HG02610 (cell line): ENCODE measurements at regions not wholly inside any gene's neighbourhood (a gene's known extent, or its start where the extent isn't known, plus 50 kb on each side); places are given as distances from the start of the nearest gene placed in this dataset.

Source experiments
- ATAC-seq: cut with Tn5 transposase; IDR thresholded peaks from one replicate; pipeline ENCODE4 v1.9.1; 2021; ENCODE audit warnings: mild to moderate bottlenecking, moderate library complexity; ENCODE audit not compliant: unreplicated experiment

DNA sequence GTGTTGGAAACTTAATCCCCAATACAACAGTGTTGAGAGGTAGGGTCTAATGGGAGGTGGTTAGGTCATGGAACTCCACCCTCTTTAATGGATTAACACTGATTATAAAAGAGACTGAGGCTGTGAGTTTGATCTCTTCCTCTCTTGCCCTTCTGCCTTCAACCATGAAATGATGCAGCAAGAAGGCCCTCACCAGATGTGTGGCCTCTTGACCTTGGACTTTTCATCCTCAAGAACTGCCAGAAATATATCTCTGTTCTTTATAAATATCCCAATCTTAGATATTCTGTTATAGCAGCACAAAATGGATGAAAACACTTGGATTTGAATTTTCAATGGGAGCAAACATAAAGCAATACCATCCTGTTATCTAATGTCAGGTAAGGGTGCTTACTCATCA is 67.6 kb downstream of the NMUR2 start:
- no peak for ATAC-seq

DNA sequence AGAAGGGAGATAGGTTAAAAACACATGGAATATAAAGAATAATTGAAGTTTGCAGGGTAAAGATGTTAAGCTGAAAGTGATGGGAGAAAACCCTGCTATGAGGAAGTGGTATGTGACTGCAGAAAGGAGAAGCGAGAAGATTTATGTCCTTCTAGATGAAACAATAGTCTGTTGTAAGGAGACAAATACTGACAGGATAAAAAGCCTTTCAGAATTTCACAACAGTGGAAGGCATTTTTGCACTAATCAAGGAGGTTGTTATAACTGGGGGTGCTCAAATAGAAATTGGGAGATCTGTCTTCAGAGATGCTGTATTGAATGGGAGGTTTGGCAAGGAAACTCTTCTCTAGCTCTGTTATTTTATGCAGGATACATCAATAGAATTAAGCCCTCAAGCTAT is 69.6 kb downstream of the NMUR2 start:
- ATAC-seq = no peak

DNA sequence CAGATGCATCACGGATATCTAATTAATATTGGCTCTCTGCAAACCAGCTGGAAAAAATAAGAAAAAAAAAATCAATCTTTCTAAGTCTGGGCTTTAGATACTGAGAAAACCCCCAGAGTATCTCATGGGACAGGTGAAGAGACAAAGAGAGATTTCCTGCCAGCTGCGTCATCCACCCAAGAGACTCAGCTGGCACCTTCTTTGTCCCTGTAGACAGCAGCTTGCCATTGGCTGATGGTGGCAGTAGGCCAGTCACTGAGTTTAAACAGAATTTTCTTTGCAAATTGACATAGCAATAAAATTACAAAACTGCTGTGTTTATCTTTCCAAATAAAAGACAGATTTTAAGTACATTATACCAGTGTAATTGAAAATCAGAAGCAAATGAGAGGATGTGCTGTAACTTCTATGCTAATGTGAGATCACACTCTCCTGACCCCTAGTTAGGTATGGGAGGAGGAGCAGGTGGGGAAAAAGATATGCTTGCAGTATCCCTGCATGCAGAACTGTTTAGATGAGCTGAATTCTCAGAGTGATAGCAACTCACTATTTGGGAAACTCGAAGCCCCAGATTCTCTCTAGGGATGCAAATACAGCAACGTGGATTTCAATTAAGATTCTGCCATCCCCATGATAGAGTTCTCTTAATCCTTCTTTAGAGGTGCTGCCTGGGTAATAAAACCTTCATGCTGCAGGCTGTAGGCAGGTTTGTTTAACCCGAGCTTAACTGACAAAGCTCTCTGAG is 72.2 kb downstream of the NMUR2 start:
- no peak for ATAC-seq

DNA sequence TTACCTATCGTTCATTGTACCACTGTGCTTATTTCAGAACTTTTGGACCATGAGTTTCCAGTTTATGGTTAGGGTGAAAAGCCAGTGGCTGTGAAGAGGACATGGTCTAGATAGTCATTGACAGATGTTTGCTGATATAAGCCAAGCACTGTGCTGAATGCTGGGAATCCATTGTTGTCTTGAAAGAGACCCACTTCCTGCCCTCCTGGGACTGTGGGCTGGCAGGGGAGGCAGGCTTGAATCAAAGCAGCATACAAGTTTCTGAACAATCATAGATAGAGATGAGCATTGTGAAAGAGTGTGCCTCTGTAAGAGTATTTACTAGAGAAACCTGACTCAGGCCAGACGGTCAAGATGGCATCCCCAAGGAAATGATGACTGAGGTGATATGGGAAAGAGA is 73.4 kb downstream of the NMUR2 start:
- ATAC-seq = no peak

DNA sequence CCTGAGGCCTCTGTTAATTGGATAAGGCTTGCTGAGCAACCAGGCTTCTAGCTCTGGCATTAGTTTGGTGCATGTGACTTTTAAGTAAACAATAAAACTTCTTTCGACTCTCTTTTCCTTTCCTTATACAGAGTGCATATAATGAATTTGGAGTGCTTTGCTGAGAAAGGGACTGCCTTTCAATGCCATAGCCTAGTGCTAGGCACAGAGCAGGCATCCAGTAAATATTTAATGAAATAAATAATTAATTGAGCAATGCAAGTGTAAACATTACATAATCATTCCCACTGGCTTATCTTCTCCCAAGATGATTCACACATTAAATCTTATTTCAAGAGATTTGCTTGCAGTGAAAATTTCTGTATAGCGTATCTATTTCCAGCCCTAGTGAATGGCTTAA is 74.1 kb downstream of the NMUR2 start:
- ATAC-seq = no peak

DNA sequence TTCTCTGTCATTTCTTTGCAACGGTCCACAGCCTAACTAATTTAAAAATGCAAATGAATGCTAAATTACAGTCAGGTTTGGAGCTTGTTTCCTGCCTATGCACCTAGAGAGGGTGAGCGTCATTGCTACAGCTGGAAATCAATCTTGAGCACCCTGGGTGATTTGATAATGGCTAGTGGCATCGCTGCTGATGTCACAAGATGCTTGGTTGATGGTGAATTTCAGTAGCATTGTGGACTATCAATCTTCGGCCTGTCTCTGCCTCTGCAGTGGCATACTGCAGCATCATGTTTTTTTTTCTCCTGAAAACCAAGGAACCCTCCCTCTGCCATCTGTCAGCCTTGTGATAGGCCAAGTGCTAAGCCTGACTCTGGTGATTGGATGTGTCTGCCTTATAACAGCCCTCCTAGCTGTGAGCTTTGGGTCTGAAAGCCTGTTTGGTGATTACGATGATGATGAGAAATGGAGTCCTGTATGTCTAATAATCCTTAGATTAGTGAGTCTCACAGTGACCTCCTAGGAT is 75.3 kb downstream of the NMUR2 start:
- ATAC-seq = no peak

DNA sequence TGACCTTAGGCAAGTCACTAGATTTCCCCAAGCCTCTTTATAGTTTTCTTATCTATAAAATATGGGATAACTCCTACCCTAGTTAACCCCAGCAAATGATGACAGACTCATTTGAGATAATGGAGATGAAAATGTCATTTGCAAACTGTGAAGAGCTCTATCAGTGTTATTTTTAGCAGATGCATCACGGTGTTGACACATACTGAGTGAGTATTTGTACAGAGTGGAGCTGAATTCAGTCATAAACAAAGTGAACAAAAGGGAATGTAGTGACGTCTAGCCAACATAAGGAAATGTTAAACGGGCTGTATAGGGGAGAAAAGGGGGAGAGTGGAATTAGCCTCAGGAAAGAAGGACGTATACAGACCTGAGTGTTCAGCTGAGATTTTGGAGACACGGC is 75.9 kb downstream of the NMUR2 start:
- no peak for ATAC-seq

DNA sequence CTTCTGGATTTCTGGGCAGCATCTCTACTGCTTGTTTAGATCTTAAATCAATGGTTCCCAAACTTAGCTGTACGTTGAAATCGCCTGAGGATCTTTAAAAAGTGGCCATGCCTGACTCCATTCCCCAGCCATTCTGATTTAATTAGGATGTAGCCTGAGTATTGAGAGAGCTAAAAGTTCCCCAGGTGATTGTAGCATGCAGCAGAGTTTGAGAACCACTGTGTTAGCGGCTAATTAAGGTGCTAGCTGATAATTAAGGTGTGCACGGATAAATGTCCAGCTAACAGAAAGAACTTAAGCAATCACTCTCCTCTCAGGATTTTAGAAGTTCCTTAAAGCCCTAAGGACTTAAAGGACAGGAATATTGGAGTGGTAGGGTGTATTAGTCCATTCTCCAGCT is 89.1 kb downstream of the NMUR2 start:
- ATAC-seq = no peak

DNA sequence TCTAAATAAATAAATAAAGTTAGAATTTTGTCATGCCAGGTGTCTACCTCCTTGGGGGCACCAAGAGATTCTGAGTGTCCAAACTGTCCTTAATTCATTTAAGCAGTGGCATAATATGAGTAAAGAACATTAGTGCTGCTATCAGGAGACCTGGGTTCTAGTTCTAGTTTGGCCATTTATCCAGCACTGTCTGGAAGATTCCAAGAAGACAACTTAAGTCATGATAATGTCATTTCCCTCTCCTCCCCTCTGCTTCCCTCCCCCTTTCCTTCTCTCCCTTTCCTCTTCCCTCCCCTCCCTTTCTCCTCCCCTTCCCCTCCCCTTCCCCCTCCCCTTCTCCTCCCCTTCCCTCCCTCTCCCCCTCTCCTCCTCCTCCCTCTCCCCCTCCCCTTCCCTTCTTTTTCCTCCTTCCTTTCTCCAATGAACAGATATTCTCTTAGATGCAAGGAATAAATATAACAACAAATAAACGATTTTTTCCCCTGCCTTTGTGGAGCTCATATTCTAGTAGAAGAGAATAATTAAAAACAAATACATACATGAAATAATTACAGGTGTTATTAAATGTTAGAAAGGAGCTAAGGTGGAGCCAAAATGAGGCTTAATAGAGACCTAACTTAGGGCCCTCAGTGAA is 90.8 kb downstream of the NMUR2 start:
- ATAC-seq = no peak

DNA sequence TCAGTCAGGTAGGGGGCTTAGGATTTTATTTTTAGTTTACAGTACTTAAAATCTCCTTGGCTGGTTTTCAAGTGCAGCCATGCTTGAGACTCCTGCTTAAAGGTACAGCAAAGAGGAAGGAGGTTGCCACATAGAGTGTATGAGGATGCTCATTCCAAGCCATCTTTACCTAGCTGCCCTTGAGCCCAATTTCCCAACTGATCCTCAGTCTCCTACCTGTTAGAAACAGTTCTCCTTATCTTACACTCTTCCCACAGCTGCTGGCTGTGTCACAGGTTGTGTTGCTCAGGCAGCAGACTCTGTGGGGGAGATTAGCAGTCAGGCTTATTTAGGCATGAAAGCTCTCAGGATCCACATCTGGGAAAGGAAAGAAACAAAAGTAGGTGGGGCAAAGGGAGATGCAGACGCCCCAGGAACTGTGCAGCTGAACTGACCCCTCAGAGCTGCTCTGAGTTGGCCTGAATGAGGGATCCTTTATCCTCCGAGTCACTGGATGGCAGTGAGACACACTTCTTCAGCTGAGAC is 95.1 kb downstream of the NMUR2 start:
- no peak for ATAC-seq

DNA sequence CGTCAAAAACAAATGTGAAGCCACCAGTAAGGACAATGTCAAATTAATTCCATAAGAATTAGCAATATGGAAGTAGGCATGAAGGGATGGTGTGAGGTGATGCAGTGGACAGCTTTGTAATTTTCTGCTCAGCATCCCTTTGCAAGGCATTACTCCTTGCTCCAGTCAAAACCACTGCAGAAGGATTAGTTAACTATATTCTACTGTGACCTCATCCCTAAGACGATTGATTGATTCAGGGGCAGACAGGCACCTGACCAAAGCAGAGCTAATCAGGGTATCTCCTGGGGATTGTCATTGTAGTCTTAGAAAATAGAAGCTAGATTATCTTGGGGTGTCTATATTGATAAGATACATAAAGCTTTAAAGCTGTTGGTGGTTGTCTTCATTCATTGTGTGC is 98.7 kb downstream of the NMUR2 start:
- no peak for ATAC-seq

DNA sequence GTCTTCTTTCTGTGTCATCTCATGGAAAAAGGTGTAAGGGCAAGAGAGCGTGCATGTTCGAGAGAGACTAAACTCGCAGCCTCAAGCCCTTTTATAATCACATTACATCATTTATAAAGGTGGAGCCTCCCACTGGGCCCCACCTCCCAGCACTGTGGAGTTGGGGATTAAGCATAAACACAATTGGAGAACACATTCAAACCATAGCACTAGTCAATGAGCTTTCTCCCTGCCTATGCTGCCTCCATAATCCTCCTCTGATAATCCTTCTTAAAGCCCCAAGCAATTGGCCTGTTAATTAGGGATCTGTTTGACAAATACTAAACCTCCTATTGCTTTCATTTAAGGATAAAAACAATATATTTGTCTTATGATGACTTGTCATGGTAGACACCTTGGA is 99.6 kb downstream of the NMUR2 start:
- ATAC-seq = no peak

DNA sequence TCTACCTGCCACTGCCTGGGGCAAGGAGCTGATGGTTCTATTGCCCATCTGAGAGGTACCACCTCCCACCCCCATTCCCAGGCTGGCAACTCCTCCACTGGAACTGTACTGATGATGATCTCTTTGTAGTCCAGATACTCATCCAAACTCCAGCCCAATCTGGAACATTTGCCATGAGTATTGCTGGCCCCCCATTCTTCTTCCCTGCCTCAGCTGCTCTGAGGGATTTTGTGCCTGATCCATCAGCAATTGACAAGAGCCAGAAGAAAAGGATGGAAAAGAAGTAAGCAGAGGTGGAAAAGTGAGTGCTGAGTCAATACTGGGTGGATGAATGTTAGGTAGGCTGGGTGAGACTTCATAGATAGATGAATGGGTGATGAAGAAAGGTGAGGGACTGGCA is 101.2 kb downstream of the NMUR2 start:
- no peak for ATAC-seq

DNA sequence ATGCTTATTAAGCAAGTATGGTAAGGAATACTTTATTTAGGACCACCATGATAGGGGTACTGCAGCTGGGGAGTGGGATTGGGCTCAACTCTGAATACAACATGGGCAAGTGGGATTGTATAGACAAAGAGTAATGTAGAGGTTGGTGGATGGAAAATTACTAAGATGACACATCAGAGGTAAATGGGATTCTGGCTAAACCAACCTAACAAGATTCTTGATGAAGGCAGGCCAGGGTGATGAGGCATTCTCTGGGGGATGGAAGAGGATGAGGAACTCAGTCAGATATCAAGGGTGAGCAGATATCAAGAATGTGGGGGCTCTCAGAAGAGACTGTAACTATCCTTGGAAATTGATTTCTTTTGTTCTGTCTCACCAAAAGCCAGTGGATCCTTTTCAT is 107.2 kb downstream of the NMUR2 start:
- ATAC-seq = no peak

DNA sequence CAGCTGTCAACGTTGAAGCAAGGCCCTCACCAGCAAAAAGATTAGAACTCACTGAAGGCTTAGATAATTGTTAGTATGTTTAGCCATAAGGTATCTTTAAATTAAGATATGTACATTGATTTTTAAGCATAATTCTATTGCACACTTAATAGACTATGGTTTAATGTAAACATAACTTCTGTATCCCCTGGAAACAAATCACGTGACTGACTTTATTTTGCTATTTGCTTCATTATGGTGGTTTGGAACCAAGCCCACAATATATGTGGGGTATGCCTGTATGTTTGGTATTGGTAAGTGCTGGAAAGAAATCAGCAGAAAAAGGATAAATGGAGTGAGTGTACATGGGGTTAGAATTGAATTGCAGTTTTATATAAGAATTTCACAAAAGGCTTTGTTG is 111.9 kb downstream of the NMUR2 start:
- no peak for ATAC-seq

DNA sequence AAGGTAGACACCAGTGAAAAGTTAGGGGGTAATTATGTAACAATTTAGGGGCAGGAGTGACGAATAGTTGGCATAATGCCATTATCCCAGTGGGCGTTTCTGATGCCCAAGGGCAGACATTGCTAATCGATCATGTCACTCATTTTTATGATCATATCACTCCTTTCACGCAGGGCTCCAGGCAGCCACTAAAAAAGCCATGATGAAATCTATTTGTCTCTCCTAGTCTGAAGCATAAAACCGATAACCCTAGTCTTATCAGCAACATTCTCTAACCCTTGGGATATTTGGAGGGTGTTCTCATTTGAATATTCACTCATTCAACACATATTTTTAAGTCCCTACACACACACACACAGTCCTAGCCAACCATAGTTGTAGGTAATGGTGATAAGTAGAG is 114.9 kb downstream of the NMUR2 start:
- no peak for ATAC-seq

DNA sequence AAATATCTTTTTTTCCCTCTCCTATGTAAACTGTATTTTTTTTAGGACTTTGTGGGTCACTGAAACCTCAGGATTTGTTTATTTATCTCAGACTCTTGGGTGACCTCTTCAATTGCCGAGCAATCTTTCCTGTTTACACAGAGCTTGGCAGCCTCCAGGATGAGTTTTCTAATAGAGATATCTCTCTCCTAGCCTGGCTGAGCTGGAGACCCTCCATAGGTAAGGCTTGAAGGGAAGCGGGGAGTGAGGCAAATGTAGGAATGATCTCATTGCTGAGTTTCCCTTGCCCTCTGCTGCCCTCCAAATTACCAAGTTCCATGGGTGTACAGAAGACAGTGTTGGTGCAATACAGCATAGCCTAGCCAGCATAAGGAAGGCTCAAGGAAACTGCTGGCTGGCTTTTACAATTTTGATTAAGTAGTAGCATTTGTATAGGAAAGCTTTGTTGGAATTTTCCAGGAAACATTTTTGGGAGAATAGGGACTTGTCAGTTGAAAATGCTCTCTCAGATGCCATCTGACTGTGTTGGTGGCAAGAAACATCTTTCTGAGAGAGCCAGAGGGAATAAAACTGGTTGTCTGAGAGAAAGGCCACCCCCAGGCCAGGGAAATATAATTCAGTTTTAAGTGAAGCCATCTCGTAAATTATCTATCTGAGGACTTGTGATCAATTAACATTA is 116.0 kb downstream of the NMUR2 start:
- no peak for ATAC-seq

DNA sequence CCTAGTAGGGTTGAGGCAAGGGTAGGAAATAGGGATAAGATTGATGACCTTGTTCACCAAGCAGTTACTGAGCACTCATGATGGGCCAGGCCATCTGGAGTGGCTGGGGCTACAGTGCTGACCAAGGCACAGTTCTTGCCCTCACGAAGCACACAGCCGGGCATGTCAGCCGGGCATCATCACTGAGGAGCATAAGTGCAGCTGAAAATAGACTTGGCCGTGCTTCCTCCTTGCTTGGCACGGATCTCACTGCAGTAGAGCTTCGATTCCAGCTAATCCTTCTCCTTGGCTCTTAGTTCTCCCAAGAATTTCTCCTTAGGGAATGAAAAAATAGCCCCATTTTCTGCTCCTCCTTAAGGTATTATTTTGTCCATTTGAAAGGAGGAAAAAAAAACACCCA is 116.6 kb downstream of the NMUR2 start:
- ATAC-seq = no peak

DNA sequence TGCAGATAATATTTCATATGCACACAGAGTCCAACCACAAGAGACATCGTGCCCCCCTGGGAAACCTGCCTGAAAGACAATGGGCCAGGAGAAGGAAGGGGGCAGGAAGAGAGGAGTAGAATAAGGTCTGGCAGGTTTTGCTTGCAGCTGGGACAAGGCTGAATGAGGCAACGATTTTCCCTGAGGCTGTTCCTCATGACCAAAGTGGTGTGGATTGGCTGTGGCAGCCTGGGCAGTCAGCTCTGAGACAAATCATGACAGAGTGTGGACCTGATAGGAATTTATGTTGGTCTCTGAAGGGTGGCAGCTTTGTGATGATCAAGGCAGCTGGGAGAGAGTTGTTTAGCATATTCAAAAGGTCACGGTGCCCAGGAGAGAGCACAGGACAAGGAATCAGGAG is 119.3 kb downstream of the NMUR2 start:
- no peak for ATAC-seq

DNA sequence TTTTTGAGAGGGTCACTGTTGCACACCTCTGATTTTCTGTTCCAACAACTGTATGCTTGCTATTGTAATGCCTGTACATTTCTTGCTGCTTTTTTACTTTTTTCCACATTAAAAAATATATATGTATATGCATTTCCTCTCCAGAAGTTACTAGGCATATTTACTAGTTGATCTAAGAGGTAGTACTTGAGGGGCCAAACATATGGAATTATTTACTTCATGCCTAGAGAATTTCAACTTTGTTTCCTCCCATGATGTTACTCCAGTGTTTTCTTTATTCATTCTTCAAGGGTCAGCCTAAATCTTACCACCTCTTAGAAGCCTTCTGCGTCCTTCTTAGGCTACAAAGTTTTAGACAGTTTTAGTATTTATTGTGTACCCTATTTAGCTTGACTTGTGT is 122.7 kb downstream of the NMUR2 start:
- no peak for ATAC-seq

DNA sequence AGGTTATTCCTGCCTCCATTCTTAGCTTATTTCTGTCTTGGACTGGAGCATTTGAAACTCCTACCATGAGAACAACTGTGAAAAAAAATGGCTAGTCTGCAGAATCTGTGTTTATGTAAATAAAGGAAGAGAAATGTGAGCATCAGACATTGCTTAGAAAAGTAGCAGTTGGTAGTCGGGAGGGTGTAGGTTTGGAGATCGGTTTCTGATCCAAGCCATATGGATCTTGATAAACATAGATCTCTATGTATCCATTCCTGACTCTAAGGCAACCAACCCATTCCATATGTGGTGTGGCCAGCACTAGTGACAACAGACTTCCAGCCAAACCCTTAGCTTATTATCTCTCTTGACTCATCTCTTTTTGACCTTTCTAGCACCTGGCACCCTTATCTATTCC is 127.1 kb downstream of the NMUR2 start:
- no peak for ATAC-seq

DNA sequence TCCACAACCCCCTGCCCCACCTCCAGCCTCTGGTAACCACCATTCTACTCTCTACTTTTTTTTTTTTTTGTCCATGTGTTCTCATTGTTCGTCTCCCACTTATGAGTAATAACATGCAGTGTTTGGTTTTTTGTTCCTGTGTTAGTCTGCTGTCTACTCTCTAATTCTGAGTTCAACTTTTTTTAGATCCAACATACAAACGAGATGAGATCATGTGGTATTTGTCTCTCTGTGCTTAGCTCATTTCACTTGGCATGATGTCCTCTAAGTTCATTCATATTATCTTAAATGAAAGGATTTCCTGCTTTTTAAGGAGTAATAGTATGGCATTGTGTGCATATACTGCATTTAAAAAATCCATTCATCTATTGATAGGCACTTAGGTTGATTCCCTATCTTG is 130.9 kb downstream of the NMUR2 start:
- ATAC-seq = no peak
